H1 (cell line): ENCODE measurements at regions not wholly inside any gene's neighbourhood (a gene's known extent, or its start where the extent isn't known, plus 50 kb on each side); places are given as distances from the start of the nearest gene placed in this dataset.

ENCODE experiments used
- CTCF ChIA-PET: fragments of 300-600 bp; sonication (Branson Sonifier 250); formaldehyde crosslinking; loops from one replicate; lab custom pipeline; 2021; ENCODE audit not compliant: partially characterized antibody; lab: Charles Lee
- POLR2A ChIA-PET: fragments of 300-600 bp; sonication (Branson Sonifier 250); formaldehyde crosslinking; loops from one replicate; lab custom pipeline; 2021; ENCODE audit warnings: inconsistent platforms; ENCODE audit not compliant: partially characterized antibody; lab: Charles Lee
- DNase-seq, 2 experiments: peaks; one replicate each; pipeline versions ENCODE4 v3.0.0 to v3.0.0-alpha.2; 2010 to 2022; ENCODE audit warnings: low spot score in 2 of 2, low read depth in 1 of 2, mixed read lengths in 1 of 2
- FAIRE-seq: peaks from 2 replicates; lab custom pipeline; 2011; peaks lifted over from hg19 to GRCh38; lab: Jason Lieb, UNC
- H2AFZ ChIP-seq: 2 replicates; pipeline ENCODE4 v1.8.1; 2012; ENCODE audit warnings: low read length, inconsistent platforms
- H2AK5ac ChIP-seq: 2 replicates; pipeline ENCODE4 v1.6.1; 2013; ENCODE audit warnings: low read depth, low read length
- H2BK120ac ChIP-seq: replicated peaks from 2 replicates; pipeline ENCODE3; 2013; ENCODE audit warnings: low read depth, low read length, inconsistent platforms
- H2BK12ac ChIP-seq: 2 replicates; pipeline ENCODE4 v1.6.1; 2013; ENCODE audit warnings: low read depth, low read length
- H2BK15ac ChIP-seq: 2 replicates; pipeline ENCODE4 v1.6.1; 2013; ENCODE audit warnings: low read length
- H2BK20ac ChIP-seq: 2 replicates; pipeline ENCODE4 v1.6.1; 2013; ENCODE audit warnings: low read length
- H2BK5ac ChIP-seq: 2 replicates; pipeline ENCODE4 v1.6.1; 2013; ENCODE audit warnings: low read depth, low read length
- H3K14ac ChIP-seq: 2 replicates; pipeline ENCODE4 v1.6.1; 2013; ENCODE audit warnings: inconsistent platforms; ENCODE audit not compliant: insufficient read length
- H3K18ac ChIP-seq: 2 replicates; pipeline ENCODE4 v1.6.1; 2013; ENCODE audit warnings: low read length; ENCODE audit errors: extremely low read depth
- H3K23ac ChIP-seq: 2 replicates; pipeline ENCODE4 v1.6.1; 2013; ENCODE audit warnings: inconsistent platforms; ENCODE audit not compliant: insufficient read length
- H3K23me2 ChIP-seq: 2 replicates; pipeline ENCODE4 v1.6.1; 2013; ENCODE audit warnings: low read depth, low read length
- H3K27ac ChIP-seq: 2 replicates; pipeline ENCODE4 v1.6.1; 2011; ENCODE audit warnings: low read depth, low read length, inconsistent platforms
- H3K27me3 ChIP-seq, 4 experiments: replicated peaks in 1 of 4; 1 replicate in 1 of 4; 2 replicates in 3 of 4; pipeline versions ENCODE4 v1.6.1 to v1.8.1; 2011 to 2013; ENCODE audit warnings: low read length in 3 of 4, mild to moderate bottlenecking in 3 of 4, inconsistent platforms in 2 of 4, mixed read lengths in 2 of 4, moderate library complexity in 1 of 4; ENCODE audit not compliant: control insufficient read depth in 3 of 4, insufficient read depth in 3 of 4; ENCODE audit errors: extremely low read depth in 1 of 4
- H3K36me3 ChIP-seq, 4 experiments: 2 replicates each; pipeline versions ENCODE4 v1.6.1 to v1.8.1; 2011 to 2013; ENCODE audit warnings: mild to moderate bottlenecking in 4 of 4, low read length in 3 of 4, moderate library complexity in 2 of 4, control low read depth in 1 of 4, inconsistent platforms in 1 of 4; ENCODE audit not compliant: insufficient read depth in 4 of 4, control insufficient read depth in 2 of 4
- H3K4ac ChIP-seq: replicated peaks from 2 replicates; pipeline ENCODE3; 2013; ENCODE audit warnings: low read length, low read depth, mixed read lengths, inconsistent platforms; ENCODE audit not compliant: insufficient read length
- H3K4me1 ChIP-seq, 4 experiments: replicated peaks in 1 of 4; 1 replicate in 1 of 4; 2 replicates in 3 of 4; pipeline versions ENCODE4 v1.6.1 to v1.8.1; 2011 to 2013; ENCODE audit warnings: low read length in 3 of 4, inconsistent platforms in 2 of 4, mixed read lengths in 1 of 4; ENCODE audit not compliant: insufficient read depth in 4 of 4, control insufficient read depth in 3 of 4
- H3K4me2 ChIP-seq, 2 experiments: 2 replicates each; pipeline versions ENCODE4 v1.6.1 to v1.8.1; 2011 to 2013; ENCODE audit warnings: low read depth in 2 of 2, low read length in 2 of 2, control low read depth in 1 of 2, inconsistent platforms in 1 of 2, mild to moderate bottlenecking in 1 of 2; ENCODE audit not compliant: insufficient read depth in 1 of 2
- H3K4me3 ChIP-seq, 4 experiments: fragments of 200-600, 300-600 bp in 1 of 4; sonication (generic), shearing (Covaris generic), sonication (Bioruptor Twin) in 1 of 4; 2 replicates each; pipeline versions ENCODE4 v1.5.1 to v1.8.1; 2011 to 2016; ENCODE audit warnings: low read length in 4 of 4, low read depth in 3 of 4, control low read depth in 2 of 4, inconsistent platforms in 2 of 4, mild to moderate bottlenecking in 2 of 4, mixed read lengths in 1 of 4, moderate library complexity in 1 of 4; ENCODE audit not compliant: insufficient read depth in 2 of 4; ENCODE audit errors: extremely low read depth in 1 of 4
- H3K56ac ChIP-seq: replicated peaks from 2 replicates; pipeline ENCODE3; 2013; ENCODE audit warnings: low read depth, mild to moderate bottlenecking, mixed read lengths, low read length, inconsistent platforms; ENCODE audit not compliant: insufficient read length
- H3K79me1 ChIP-seq: 2 replicates; pipeline ENCODE4 v1.6.1; 2013; ENCODE audit warnings: low read depth, low read length, control low read depth
- H3K79me2 ChIP-seq, 2 experiments: 2 replicates each; pipeline versions ENCODE4 v1.6.1 to v1.8.1; 2012 to 2013; ENCODE audit warnings: low read length in 2 of 2, mild to moderate bottlenecking in 2 of 2, inconsistent platforms in 1 of 2; ENCODE audit not compliant: insufficient read depth in 2 of 2, control insufficient read depth in 1 of 2
- H3K9ac ChIP-seq, 4 experiments: replicated peaks in 1 of 4; 1 replicate in 1 of 4; 2 replicates in 3 of 4; pipeline versions ENCODE4 v1.6.1 to v1.8.1; 2011 to 2013; ENCODE audit warnings: low read depth in 3 of 4, low read length in 3 of 4, control low read depth in 2 of 4, mild to moderate bottlenecking in 2 of 4, moderate library complexity in 2 of 4, inconsistent platforms in 1 of 4; ENCODE audit errors: extremely low read depth in 1 of 4
- H3K9me3 ChIP-seq, 2 experiments: 2 replicates each; pipeline versions ENCODE4 v1.6.1 to v1.8.1; 2012 to 2013; ENCODE audit warnings: mild to moderate bottlenecking in 2 of 2, moderate library complexity in 2 of 2, control low read depth in 1 of 2, inconsistent platforms in 1 of 2, low read depth in 1 of 2, low read length in 1 of 2, mixed read lengths in 1 of 2; ENCODE audit not compliant: insufficient read depth in 2 of 2
- H4K20me1 ChIP-seq, 2 experiments: replicated peaks in 1 of 2; 2 replicates each; pipeline versions ENCODE3 to v1.8.1; 2011 to 2013; ENCODE audit warnings: inconsistent platforms in 2 of 2, low read length in 2 of 2, mild to moderate bottlenecking in 1 of 2; ENCODE audit not compliant: insufficient read depth in 2 of 2, control insufficient read depth in 1 of 2
- H4K5ac ChIP-seq: 2 replicates; pipeline ENCODE4 v1.6.1; 2013; ENCODE audit warnings: low read length, low read depth, mixed read lengths, inconsistent platforms; ENCODE audit not compliant: insufficient read length
- H4K8ac ChIP-seq: 2 replicates; pipeline ENCODE4 v1.8.0; 2013; ENCODE audit warnings: mild to moderate bottlenecking, moderate library complexity, low read length, inconsistent platforms; ENCODE audit not compliant: insufficient read depth; ENCODE audit errors: extremely low read depth
- H4K91ac ChIP-seq: replicated peaks from 2 replicates; pipeline ENCODE3; 2013; ENCODE audit warnings: low read length, mixed read lengths, inconsistent platforms; ENCODE audit not compliant: insufficient read length
- BRCA1 ChIP-seq: IDR thresholded peaks from 2 replicates; pipeline ENCODE4 v1.6.1; 2012; ENCODE audit warnings: low read depth, low read length, improper control_type of control experiment
- CEBPB ChIP-seq: IDR thresholded peaks from 2 replicates; pipeline ENCODE4 v1.6.1; 2012; ENCODE audit warnings: low read depth, low read length
- CTCF ChIP-seq, 3 experiments: IDR thresholded peaks; 1 replicate in 2 of 3; 2 replicates in 1 of 3; pipeline versions ENCODE4 v1.5.1 to v1.6.1; 2011; ENCODE audit warnings: low read length in 3 of 3, mild to moderate bottlenecking in 3 of 3, inconsistent platforms in 2 of 3, low read depth in 1 of 3, moderate library complexity in 1 of 3; ENCODE audit not compliant: insufficient read depth in 1 of 3; ENCODE audit errors: control extremely low read depth in 1 of 3
- EZH2 ChIP-seq: fragments of 200-600 bp; sonication (generic); IDR thresholded peaks from 2 replicates; pipeline ENCODE4 v1.7.1; 2012; ENCODE audit warnings: low read depth, mild to moderate bottlenecking, moderate library complexity, low read length, inconsistent platforms; ENCODE audit not compliant: severe bottlenecking
- MAFK ChIP-seq: IDR thresholded peaks from 2 replicates; pipeline ENCODE4 v1.6.1; 2012; ENCODE audit warnings: low read depth, mild to moderate bottlenecking, improper control_type of control experiment, low read length
- MAX ChIP-seq: IDR thresholded peaks from 2 replicates; pipeline ENCODE4 v1.6.1; 2012; ENCODE audit warnings: inconsistent platforms
- POLR2AphosphoS5 ChIP-seq: IDR thresholded peaks from 2 replicates; pipeline ENCODE4 v1.6.1; 2011; ENCODE audit warnings: low read depth, low read length
- SP2 ChIP-seq: IDR thresholded peaks from 2 replicates; pipeline ENCODE4 v1.6.1; 2012; ENCODE audit warnings: mild to moderate bottlenecking, low read length, inconsistent platforms
- SP4 ChIP-seq: IDR thresholded peaks from 2 replicates; pipeline ENCODE4 v1.6.1; 2012; ENCODE audit warnings: low read length, inconsistent platforms
- TAF7 ChIP-seq: optimal IDR thresholded peaks from 2 replicates; pipeline ENCODE3; 2011; ENCODE audit warnings: low read depth, mild to moderate bottlenecking, inconsistent platforms, low read length, moderate library complexity, borderline replicate concordance
- USF2 ChIP-seq: IDR thresholded peaks from 2 replicates; pipeline ENCODE4 v1.6.1; 2011; ENCODE audit warnings: low read length, improper control_type of control experiment

GRCh38 chr16:64887651-64888050 lies 234.2 kb downstream of the CDH11 start:
- H3K9me3 ChIP-seq: no peaks in the 10 kb centered on the region
- no peak overlapping the region for H3K4me3 ChIP-seq
- POLR2A ChIA-PET: no interaction called here
- no peak overlapping the region for H3K56ac ChIP-seq
- H4K8ac ChIP-seq: no peak overlapping the region
- H2BK5ac ChIP-seq: no peak overlapping the region
- no peak overlapping the region for H3K27ac ChIP-seq
- DNase-seq (no peak), FAIRE-seq (no peak)
- H3K23ac ChIP-seq: no peak overlapping the region
- no peak overlapping the region for H3K14ac ChIP-seq
- no peak overlapping the region for H3K4ac ChIP-seq
- no peak overlapping the region for H2BK120ac ChIP-seq
- H3K23me2 ChIP-seq: no peaks in the 10 kb centered on the region
- H3K79me2 ChIP-seq: no peaks in the 10 kb centered on the region
- H2BK12ac ChIP-seq: no peak overlapping the region
- H3K79me1 ChIP-seq: no peaks in the 10 kb centered on the region
- H2AK5ac ChIP-seq: no peak overlapping the region
- CTCF ChIA-PET: interaction anchor here (0.9 kb wide), 1 partner anchor 15 kb away, joined by 3 read pairs; no protein-coding TSS in a partner anchor
- no peak overlapping the region for H2AFZ ChIP-seq
- H4K20me1 ChIP-seq: no peaks in the 10 kb centered on the region
- no peaks in the 10 kb centered on the region for H3K36me3 ChIP-seq
- no peak for TF ChIP-seq SP4
- no peak for TF ChIP-seq EZH2
- TF ChIP-seq POLR2AphosphoS5: no peak
- no peak for TF ChIP-seq CEBPB
- no peak for TF ChIP-seq MAX
- no peak for TF ChIP-seq MAFK
- TF ChIP-seq TAF7: no peak
- TF ChIP-seq USF2: no peak
- TF ChIP-seq CTCF (IDR thresholded peaks at IDR 0.05; ENCODE audit: control extremely low read depth in 1 of 3, insufficient read depth in 1 of 3, low read depth in 1 of 3, low read length in 3 of 3): no peak
- TF ChIP-seq SP2: no peak
- TF ChIP-seq BRCA1: no peak
- H3K27me3 ChIP-seq: no peaks in the 10 kb centered on the region
- H3K4me2 ChIP-seq: no peak overlapping the region
- H4K5ac ChIP-seq: no peak overlapping the region
- no peak overlapping the region for H2BK15ac ChIP-seq
- H4K91ac ChIP-seq: no peak overlapping the region
- no peak overlapping the region for H3K9ac ChIP-seq
- H3K4me1 ChIP-seq: 0 out of 7 replicates have a peak, but pooled peaks cover 0 to 2% (median 0%) of the 10 kb centered on the region in 4 experiments
- no peak overlapping the region for H3K18ac ChIP-seq
- H2BK20ac ChIP-seq: no peak overlapping the region
